Fibroblast of lung (primary cell): ENCODE measurements at regions not wholly inside any gene's neighbourhood (a gene's known extent, or its start where the extent isn't known, plus 50 kb on each side); places are given as distances from the start of the nearest gene placed in this dataset.

Experiments used
- DNase-seq, 2 donors: peaks; one replicate each; pipeline versions ENCODE4 v3.0.0 to v3.0.0-alpha.2; 2010; ENCODE audit warnings: low read depth in 2 of 2
- H2AFZ ChIP-seq: 2 replicates; pipeline ENCODE4 v1.5.1; 2012; ENCODE audit warnings: low read length, control low read depth, inconsistent platforms
- H3K27ac ChIP-seq: 2 replicates; pipeline ENCODE4 v1.5.1; 2011; ENCODE audit warnings: low read length, control low read depth; ENCODE audit not compliant: insufficient read depth
- H3K27me3 ChIP-seq: 2 replicates; pipeline ENCODE4 v1.5.1; 2011; ENCODE audit warnings: mild to moderate bottlenecking, low read length; ENCODE audit not compliant: control insufficient read depth, insufficient read depth
- H3K36me3 ChIP-seq: 2 replicates; pipeline ENCODE4 v1.5.1; 2011; ENCODE audit warnings: low read length; ENCODE audit not compliant: control insufficient read depth, insufficient read depth
- H3K4me1 ChIP-seq: 2 replicates; pipeline ENCODE4 v1.5.1; 2011; ENCODE audit warnings: low read length; ENCODE audit not compliant: control insufficient read depth, insufficient read depth; ENCODE audit errors: extremely low read depth
- H3K4me2 ChIP-seq: 2 replicates; pipeline ENCODE4 v1.5.1; 2011; ENCODE audit warnings: low read length, control low read depth; ENCODE audit not compliant: insufficient read depth; ENCODE audit errors: extremely low read depth
- H3K4me3 ChIP-seq, 4 experiments: fragments of 200-600 bp in 1 of 4; sonication (generic) in 1 of 4; replicated peaks in 1 of 4; 2 replicates each; pipeline ENCODE4 v1.5.1; 2011 to 2016; ENCODE audit warnings: low read length in 4 of 4, low read depth in 3 of 4, mild to moderate bottlenecking in 3 of 4, control low read depth in 2 of 4, inconsistent platforms in 1 of 4, mixed read lengths in 1 of 4; ENCODE audit not compliant: insufficient read depth in 1 of 4; ENCODE audit errors: control extremely low read depth in 1 of 4
- H3K79me2 ChIP-seq: 2 replicates; pipeline ENCODE4 v1.5.1; 2012; ENCODE audit warnings: mild to moderate bottlenecking, low read length, inconsistent platforms; ENCODE audit not compliant: control insufficient read depth, insufficient read depth
- H3K9ac ChIP-seq: 2 replicates; pipeline ENCODE4 v1.5.1; 2011; ENCODE audit warnings: mild to moderate bottlenecking, low read length, control low read depth; ENCODE audit not compliant: insufficient read depth
- H3K9me3 ChIP-seq: 2 replicates; pipeline ENCODE4 v1.5.1; 2012; ENCODE audit warnings: low read depth, low read length; ENCODE audit not compliant: control insufficient read depth, insufficient read depth
- H4K20me1 ChIP-seq: 2 replicates; pipeline ENCODE4 v1.5.1; 2011; ENCODE audit warnings: low read length; ENCODE audit not compliant: control insufficient read depth, insufficient read depth; ENCODE audit errors: extremely low read depth
- EZH2 ChIP-seq: IDR thresholded peaks from 2 replicates; pipeline ENCODE4 v1.5.1; 2012; ENCODE audit warnings: low read length, control low read depth, mild to moderate bottlenecking; ENCODE audit errors: missing control alignments
- TF ChIP-seq, protein P1 (sequence below), 2 donors: IDR thresholded peaks in 1 of 2; conservative IDR thresholded peaks in 1 of 2; 1 replicate in 1 of 2; 2 replicates in 1 of 2; pipeline ENCODE4 v1.5.1; 2011 to 2012; ENCODE audit warnings: low read length in 2 of 2, control low read depth in 1 of 2, inconsistent platforms in 1 of 2, low read depth in 1 of 2, mild to moderate bottlenecking in 1 of 2

- DNase-seq = peak in 1 of 2 donors; percentile 1
- Histone ChIP-seq H3K27ac (no peak overlapping the region), H3K27me3 (no peaks in the 10 kb centered on the region), H3K4me1 (no peaks in the 10 kb centered on the region), H2AFZ (no peak overlapping the region), H3K4me2 (no peak overlapping the region), H3K9ac (no peak overlapping the region), H3K9me3 (no peaks in the 10 kb centered on the region), H4K20me1 (no peaks in the 10 kb centered on the region), H3K79me2 (no peaks in the 10 kb centered on the region), H3K36me3 (no peaks in the 10 kb centered on the region), H3K4me3 (no peak overlapping the region)
- no peak for TF ChIP-seq EZH2
- TF ChIP-seq, protein P1, sequence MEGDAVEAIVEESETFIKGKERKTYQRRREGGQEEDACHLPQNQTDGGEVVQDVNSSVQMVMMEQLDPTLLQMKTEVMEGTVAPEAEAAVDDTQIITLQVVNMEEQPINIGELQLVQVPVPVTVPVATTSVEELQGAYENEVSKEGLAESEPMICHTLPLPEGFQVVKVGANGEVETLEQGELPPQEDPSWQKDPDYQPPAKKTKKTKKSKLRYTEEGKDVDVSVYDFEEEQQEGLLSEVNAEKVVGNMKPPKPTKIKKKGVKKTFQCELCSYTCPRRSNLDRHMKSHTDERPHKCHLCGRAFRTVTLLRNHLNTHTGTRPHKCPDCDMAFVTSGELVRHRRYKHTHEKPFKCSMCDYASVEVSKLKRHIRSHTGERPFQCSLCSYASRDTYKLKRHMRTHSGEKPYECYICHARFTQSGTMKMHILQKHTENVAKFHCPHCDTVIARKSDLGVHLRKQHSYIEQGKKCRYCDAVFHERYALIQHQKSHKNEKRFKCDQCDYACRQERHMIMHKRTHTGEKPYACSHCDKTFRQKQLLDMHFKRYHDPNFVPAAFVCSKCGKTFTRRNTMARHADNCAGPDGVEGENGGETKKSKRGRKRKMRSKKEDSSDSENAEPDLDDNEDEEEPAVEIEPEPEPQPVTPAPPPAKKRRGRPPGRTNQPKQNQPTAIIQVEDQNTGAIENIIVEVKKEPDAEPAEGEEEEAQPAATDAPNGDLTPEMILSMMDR (conservative IDR thresholded peaks at IDR 0.05 in 1 of 2, IDR thresholded peaks at IDR 0.05 in 1 of 2; ENCODE audit: low read depth in 1 of 2, low read length in 2 of 2) = no peak
These were observed 620.8 kb upstream of the ADGRL3 start for GRCh38 chr4:60579335-60579734.

DNA sequence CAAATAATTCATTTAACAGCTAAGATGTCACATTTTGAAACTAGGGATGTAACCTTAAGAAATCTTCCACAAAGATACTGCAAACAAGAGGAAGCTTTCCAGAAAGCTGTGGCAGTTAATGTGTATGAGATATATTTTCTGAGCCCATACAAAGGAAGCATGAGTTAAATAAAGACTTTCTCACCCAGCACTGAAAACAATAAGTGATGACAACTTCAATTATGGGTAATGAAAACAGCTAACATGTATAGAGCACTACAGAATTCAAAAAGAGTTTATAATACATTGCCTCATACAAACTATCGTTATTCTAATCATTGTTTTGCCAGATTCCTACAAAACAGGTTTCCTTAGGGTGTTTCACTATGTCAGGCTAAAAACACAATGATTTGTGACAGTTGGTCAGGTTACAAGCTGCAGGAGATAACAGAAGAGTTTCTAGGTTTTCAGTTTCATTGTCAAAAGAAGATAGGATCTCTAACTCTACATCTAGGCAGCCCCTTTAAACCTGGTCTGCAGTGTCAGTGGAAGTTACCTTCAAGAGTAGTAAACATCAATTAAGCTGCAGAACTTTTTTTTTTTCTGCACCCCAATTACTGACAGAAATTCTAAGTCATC is 618.1 kb upstream of the ADGRL3 start:
- Histone ChIP-seq H3K4me3 (no peak overlapping the region), H3K27me3 (no peaks in the 10 kb centered on the region), H3K4me1 (no peaks in the 10 kb centered on the region), H4K20me1 (no peaks in the 10 kb centered on the region), H3K4me2 (no peak overlapping the region), H3K36me3 (no peaks in the 10 kb centered on the region), H3K9ac (no peak overlapping the region), H3K79me2 (no peaks in the 10 kb centered on the region), H2AFZ (no peak overlapping the region), H3K27ac (no peak overlapping the region), H3K9me3 (no peaks in the 10 kb centered on the region)
- no peak for TF ChIP-seq EZH2
- TF ChIP-seq, protein P1 (conservative IDR thresholded peaks at IDR 0.05 in 1 of 2, IDR thresholded peaks at IDR 0.05 in 1 of 2; ENCODE audit: low read depth in 1 of 2, low read length in 2 of 2) = no peak
- DNase-seq = no peak

- Histone ChIP-seq H4K20me1 (no peaks in the 10 kb centered on the region), H3K27me3 (no peaks in the 10 kb centered on the region), H2AFZ (no peak overlapping the region), H3K4me1 (no peaks in the 10 kb centered on the region), H3K36me3 (no peaks in the 10 kb centered on the region), H3K9ac (no peak overlapping the region), H3K79me2 (no peaks in the 10 kb centered on the region), H3K9me3 (no peaks in the 10 kb centered on the region), H3K4me2 (no peak overlapping the region), H3K27ac (no peak overlapping the region), H3K4me3 (no peak overlapping the region)
- TF ChIP-seq, protein P1 (conservative IDR thresholded peaks at IDR 0.05 in 1 of 2, IDR thresholded peaks at IDR 0.05 in 1 of 2; ENCODE audit: low read depth in 1 of 2, low read length in 2 of 2) = no peak
- TF ChIP-seq EZH2 = no peak
- no peak for DNase-seq
These were observed 611.6 kb upstream of the ADGRL3 start for GRCh38 chr4:60588556-60588955.
